ENCODE measurements at regions not wholly inside any gene's neighbourhood (a gene's known extent, or its start where the extent isn't known, plus 50 kb on each side); places are given as distances from the start of the nearest gene placed in this dataset.

GRCh38 chr14:53430870-53431269, 277.7 kb upstream of the DDHD1 start:
- POLR2A ChIA-PET = no interaction called here
- Histone ChIP-seq H3K4me3 (ENCODE audit: low read depth, low read length) (no peak overlapping the region), H3K27me3 (ENCODE audit: control insufficient read depth, insufficient read depth, low read length) (no peaks in the 10 kb centered on the region), H3K36me3 (ENCODE audit: control insufficient read depth, insufficient read depth, low read length) (no peaks in the 10 kb centered on the region)
- CTCF ChIA-PET = interaction anchor here (1.1 to 2.4 kb wide), 7 partner anchors 16 to 917 kb away, joined by 4 to 11 read pairs (median 7); no protein-coding TSS in a partner anchor
- no peak for DNase-seq (ENCODE audit: low read depth)
- no peak for TF ChIP-seq CTCF (IDR thresholded peaks at IDR 0.05; ENCODE audit: insufficient read depth, low read depth, low read length)

- H3K4me3 ChIP-seq (ENCODE audit: low read depth, low read length) = no peak overlapping the region
- ChIA-PET POLR2A (no interaction called here), CTCF (interaction anchor here (0.6 to 1.7 kb wide), 6 partner anchors 10 to 744 kb away, joined by 3 to 8 read pairs (median 4); no protein-coding TSS in a partner anchor)
- DNase-seq (ENCODE audit: low read depth) = no peak
- TF ChIP-seq CTCF (IDR thresholded peaks at IDR 0.05; ENCODE audit: insufficient read depth, low read depth, low read length) = peak; percentile 51
- peaks cover 3% of the 10 kb centered on the region; the same call in 1 of the 2 replicates for H3K27me3 ChIP-seq (ENCODE audit: control insufficient read depth, insufficient read depth, low read length)
- H3K36me3 ChIP-seq (ENCODE audit: control insufficient read depth, insufficient read depth, low read length) = no peaks in the 10 kb centered on the region
Observed at GRCh38 chr14:53412819-53413675, 259.9 kb upstream of the DDHD1 start.

- TF ChIP-seq CTCF (IDR thresholded peaks at IDR 0.05; ENCODE audit: insufficient read depth, low read depth, low read length) = no peak
- ChIA-PET POLR2A (interaction anchor here (0.6 kb wide), 1 partner anchor 798 kb away, joined by 9 read pairs; no protein-coding TSS in a partner anchor), CTCF (interaction anchor here (1.0 to 2.3 kb wide), 6 partner anchors 12 to 127 kb away, joined by 3 to 10 read pairs (median 6); no protein-coding TSS in a partner anchor)
- Histone ChIP-seq H3K27me3 (ENCODE audit: control insufficient read depth, insufficient read depth, low read length) (peaks cover 3% of the 10 kb centered on the region; the same call in 1 of the 2 replicates), H3K4me3 (ENCODE audit: low read depth, low read length) (no peak overlapping the region), H3K36me3 (ENCODE audit: control insufficient read depth, insufficient read depth, low read length) (no peaks in the 10 kb centered on the region)
- DNase-seq (ENCODE audit: low read depth) = no peak
Observed at GRCh38 chr14:53411125-53411524, 258.0 kb upstream of the DDHD1 start.

GRCh38 chr14:53409969-53410368, 256.8 kb upstream of the DDHD1 start:
- ChIA-PET POLR2A (no interaction called here), CTCF (interaction anchor here (1.4 to 2.3 kb wide), 3 partner anchors 11 to 128 kb away, joined by 4 to 7 read pairs (median 6); no protein-coding TSS in a partner anchor)
- DNase-seq (ENCODE audit: low read depth) = no peak
- H3K27me3 ChIP-seq (ENCODE audit: control insufficient read depth, insufficient read depth, low read length) = peaks cover 3% of the 10 kb centered on the region; the same call in 1 of the 2 replicates
- no peaks in the 10 kb centered on the region for H3K36me3 ChIP-seq (ENCODE audit: control insufficient read depth, insufficient read depth, low read length)
- TF ChIP-seq CTCF (IDR thresholded peaks at IDR 0.05; ENCODE audit: insufficient read depth, low read depth, low read length) = no peak
- no peak overlapping the region for H3K4me3 ChIP-seq (ENCODE audit: low read depth, low read length)

- peaks cover 2% of the 10 kb centered on the region; the same call in 1 of the 2 replicates for H3K27me3 ChIP-seq (ENCODE audit: control insufficient read depth, insufficient read depth, low read length)
- ChIA-PET POLR2A (no interaction called here), CTCF (interaction anchor here (1.6 kb wide), 1 partner anchor 129 kb away, joined by 4 read pairs; no protein-coding TSS in a partner anchor)
- TF ChIP-seq CTCF (IDR thresholded peaks at IDR 0.05; ENCODE audit: insufficient read depth, low read depth, low read length) = no peak
- DNase-seq (ENCODE audit: low read depth) = no peak
- H3K36me3 ChIP-seq (ENCODE audit: control insufficient read depth, insufficient read depth, low read length) = no peaks in the 10 kb centered on the region
- H3K4me3 ChIP-seq (ENCODE audit: low read depth, low read length) = no peak overlapping the region
Observed at GRCh38 chr14:53409289-53409688, 256.2 kb upstream of the DDHD1 start.

All from BJ (cell line).